Activated B cell treated with CpG ODN at 0.5 μM for 24 hours (primary cell): ENCODE measurements at regions not wholly inside any gene's neighbourhood (a gene's known extent, or its start where the extent isn't known, plus 50 kb on each side); places are given as distances from the start of the nearest gene placed in this dataset.

Experiments used
- ATAC-seq: fragments of 200-7000 bp; cut with Tn5 transposase; one replicate; pipeline ENCODE4 v1.10.0; 2021; ENCODE audit warnings: low read depth, mild to moderate bottlenecking, moderate library complexity
- CTCF ChIA-PET: fragments of 350-600 bp; sonication (Branson Sonifier 250); formaldehyde crosslinking; loops from one replicate; lab custom pipeline; 2021; ENCODE audit warnings: antibody characterized with exemption; lab: Charles Lee
- POLR2A ChIA-PET: fragments of 350-600 bp; sonication (Branson Sonifier 250); formaldehyde crosslinking; loops from one replicate; lab custom pipeline; 2021; ENCODE audit warnings: antibody characterized with exemption; lab: Charles Lee
- DNase-seq: peaks from one replicate; pipeline ENCODE4 v3.0.0; 2022
- H3K27ac Mint-ChIP-seq: one replicate; pipeline ENCODE4 v1.8.0; 2020; ENCODE audit warnings: mixed read lengths
- H3K27me3 Mint-ChIP-seq: one replicate; pipeline ENCODE4 v1.8.0; 2021; ENCODE audit warnings: mixed read lengths
- H3K36me3 Mint-ChIP-seq: one replicate; pipeline ENCODE4 v1.8.0; 2021; ENCODE audit warnings: low read depth, mixed read lengths
- H3K4me1 Mint-ChIP-seq: one replicate; pipeline ENCODE4 v1.8.0; 2021; ENCODE audit warnings: mixed read lengths
- H3K4me3 Mint-ChIP-seq: one replicate; pipeline ENCODE4 v1.8.0; 2020; ENCODE audit warnings: mild to moderate bottlenecking, mixed read lengths
- H3K9me3 Mint-ChIP-seq: one replicate; pipeline ENCODE4 v1.8.0; 2020; ENCODE audit warnings: mixed read lengths
- CTCF ChIP-seq: fragments of 200-600 bp; IDR thresholded peaks from one replicate; pipeline ENCODE4 v1.8.0; 2022; ENCODE audit warnings: antibody characterized with exemption, mild to moderate bottlenecking
- intact Hi-C: fragments of 100-400 bp; cut with micrococcal nuclease; formaldehyde crosslinking; loops from one replicate; pipeline ENCODE4 v1.15.1; 2024

DNA sequence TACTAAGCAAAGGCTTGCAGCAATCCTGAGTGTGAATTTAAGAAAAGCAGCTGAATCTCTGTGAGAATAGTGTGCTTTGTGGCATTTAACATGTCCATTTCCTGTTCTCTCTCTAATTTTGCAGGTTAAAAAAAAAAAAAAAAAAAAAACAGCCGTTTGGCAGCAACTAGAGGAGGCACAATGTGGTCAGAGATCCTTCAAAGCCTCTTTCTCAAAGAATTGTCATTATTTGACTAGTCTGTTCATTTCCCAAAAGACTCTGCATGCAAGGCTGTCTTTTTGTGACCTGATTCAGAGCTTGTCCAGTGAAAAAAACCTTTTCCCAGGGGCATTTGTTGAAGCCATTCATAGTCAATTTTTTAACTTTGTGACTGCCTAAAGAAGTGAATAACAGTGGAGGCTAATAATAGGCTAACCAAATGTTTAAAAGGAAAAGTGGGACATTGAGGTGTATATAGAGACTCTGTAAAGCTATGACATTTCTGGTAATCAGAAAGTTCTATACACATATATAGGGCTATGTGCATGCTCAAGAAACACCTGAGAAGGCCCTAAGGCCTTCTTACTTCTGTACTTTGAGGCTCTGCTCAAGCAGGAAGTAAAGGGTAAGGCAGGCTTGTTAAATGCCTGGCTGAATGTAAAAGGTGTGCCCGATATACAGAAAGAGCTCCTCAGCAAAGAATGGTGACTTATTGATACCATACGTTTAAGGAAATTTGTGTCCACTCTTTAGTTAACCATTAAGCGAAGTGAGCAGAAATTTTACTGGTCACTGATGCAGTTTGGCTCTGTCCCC is 289.6 kb upstream of the RAB6C start:
- Mint-ChIP-seq H3K27me3 (peaks cover 16% of the 10 kb centered on the region), H3K36me3 (no peaks in the 10 kb centered on the region), H3K9me3 (peaks cover 15% of the 10 kb centered on the region), H3K4me1 (no peaks in the 10 kb centered on the region), H3K27ac (no peak overlapping the region), H3K4me3 (no peak overlapping the region)
- ATAC-seq (no peak), DNase-seq (no peak)
- intact Hi-C loops: no loop called here
- TF ChIP-seq CTCF: no peak
- ChIA-PET POLR2A (no interaction called here), CTCF (interaction anchor here (0.7 kb wide), 1 partner anchor 305 kb away, joined by 4 read pairs; no protein-coding TSS in a partner anchor)

DNA sequence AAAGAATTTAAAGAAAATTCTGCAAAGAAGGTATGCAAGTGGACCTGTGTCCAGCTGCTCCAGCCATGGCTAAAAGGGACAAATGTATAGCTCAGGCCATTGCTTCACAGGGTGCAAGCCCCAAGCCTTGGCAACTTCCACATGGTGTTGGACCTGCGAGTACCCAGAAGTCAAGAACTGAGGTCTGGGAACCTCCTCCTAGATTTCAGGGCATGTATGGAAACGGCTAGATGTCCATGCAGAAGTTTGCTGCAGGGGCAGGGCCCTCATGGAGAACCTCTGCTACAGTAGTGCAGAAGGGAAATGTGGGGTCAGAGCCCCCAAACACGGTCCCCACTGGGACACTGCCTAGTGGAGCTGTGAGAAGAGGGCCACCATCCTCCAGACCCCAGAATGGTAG is 284.0 kb upstream of the RAB6C start:
- no peak overlapping the region for H3K27ac Mint-ChIP-seq
- ATAC-seq: no peak
- H3K4me1 Mint-ChIP-seq: no peaks in the 10 kb centered on the region
- CTCF ChIA-PET: no interaction called here
- intact Hi-C loops: no loop called here
- no peak for DNase-seq
- POLR2A ChIA-PET: no interaction called here
- no peaks in the 10 kb centered on the region for H3K36me3 Mint-ChIP-seq
- no peak for TF ChIP-seq CTCF
- peaks cover 4% of the 10 kb centered on the region for H3K27me3 Mint-ChIP-seq
- H3K4me3 Mint-ChIP-seq: no peak overlapping the region
- H3K9me3 Mint-ChIP-seq: peaks cover 11% of the 10 kb centered on the region

GRCh38 chr2:129698593-129698992 is 280.9 kb upstream of the RAB6C start:
- Mint-ChIP-seq H3K4me1 (no peaks in the 10 kb centered on the region), H3K4me3 (no peak overlapping the region), H3K27me3 (peaks cover 2% of the 10 kb centered on the region), H3K27ac (no peak overlapping the region), H3K9me3 (peaks cover 2% of the 10 kb centered on the region), H3K36me3 (no peaks in the 10 kb centered on the region)
- DNase-seq (no peak), ATAC-seq (no peak)
- TF ChIP-seq CTCF: no peak
- ChIA-PET POLR2A (no interaction called here), CTCF (no interaction called here)
- intact Hi-C loops: no loop called here

DNA sequence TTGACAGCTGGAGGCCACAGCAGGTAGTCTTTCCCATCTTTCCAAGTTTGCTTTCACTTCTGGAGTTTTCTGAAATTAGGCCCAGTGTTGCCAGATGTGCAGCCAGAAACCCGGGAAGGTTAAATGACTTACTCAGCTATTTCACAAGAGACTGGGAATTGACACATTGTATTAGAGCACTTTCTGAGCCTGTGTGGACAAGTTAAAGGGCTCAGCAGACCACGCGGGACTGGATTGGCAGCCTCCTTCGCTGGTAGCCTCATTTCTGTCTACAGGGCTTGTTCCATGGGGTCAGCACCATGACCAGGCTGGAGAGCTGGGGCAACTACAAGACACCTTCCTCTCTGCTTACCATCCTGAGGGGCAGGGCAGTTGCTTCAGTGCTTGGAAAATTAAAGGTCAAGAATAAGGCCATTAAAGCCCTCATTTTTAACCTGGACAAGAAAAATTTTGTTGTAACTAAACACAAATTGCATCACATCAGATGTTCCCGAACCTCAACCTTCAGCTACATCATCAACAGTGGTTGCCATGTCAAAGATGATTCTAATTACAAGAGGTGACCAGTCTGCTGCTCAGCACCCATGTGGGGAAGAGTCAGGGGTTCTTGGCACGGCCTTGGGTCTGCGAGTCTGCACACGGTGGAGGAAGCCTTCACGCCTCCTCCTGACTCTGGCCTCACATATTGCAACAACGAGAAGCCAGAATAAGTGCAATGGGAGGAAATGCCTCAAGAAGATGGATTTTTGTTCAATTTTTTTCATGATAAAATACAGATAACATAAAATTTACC is 279.5 kb upstream of the RAB6C start:
- no peaks in the 10 kb centered on the region for H3K4me1 Mint-ChIP-seq
- DNase-seq (no peak), ATAC-seq (no peak)
- no peak overlapping the region for H3K4me3 Mint-ChIP-seq
- no peaks in the 10 kb centered on the region for H3K27me3 Mint-ChIP-seq
- POLR2A ChIA-PET: no interaction called here
- H3K9me3 Mint-ChIP-seq: peaks cover 2% of the 10 kb centered on the region
- intact Hi-C loops: no loop called here
- no peak overlapping the region for H3K27ac Mint-ChIP-seq
- no peak for TF ChIP-seq CTCF
- CTCF ChIA-PET: no interaction called here
- H3K36me3 Mint-ChIP-seq: no peaks in the 10 kb centered on the region

DNA sequence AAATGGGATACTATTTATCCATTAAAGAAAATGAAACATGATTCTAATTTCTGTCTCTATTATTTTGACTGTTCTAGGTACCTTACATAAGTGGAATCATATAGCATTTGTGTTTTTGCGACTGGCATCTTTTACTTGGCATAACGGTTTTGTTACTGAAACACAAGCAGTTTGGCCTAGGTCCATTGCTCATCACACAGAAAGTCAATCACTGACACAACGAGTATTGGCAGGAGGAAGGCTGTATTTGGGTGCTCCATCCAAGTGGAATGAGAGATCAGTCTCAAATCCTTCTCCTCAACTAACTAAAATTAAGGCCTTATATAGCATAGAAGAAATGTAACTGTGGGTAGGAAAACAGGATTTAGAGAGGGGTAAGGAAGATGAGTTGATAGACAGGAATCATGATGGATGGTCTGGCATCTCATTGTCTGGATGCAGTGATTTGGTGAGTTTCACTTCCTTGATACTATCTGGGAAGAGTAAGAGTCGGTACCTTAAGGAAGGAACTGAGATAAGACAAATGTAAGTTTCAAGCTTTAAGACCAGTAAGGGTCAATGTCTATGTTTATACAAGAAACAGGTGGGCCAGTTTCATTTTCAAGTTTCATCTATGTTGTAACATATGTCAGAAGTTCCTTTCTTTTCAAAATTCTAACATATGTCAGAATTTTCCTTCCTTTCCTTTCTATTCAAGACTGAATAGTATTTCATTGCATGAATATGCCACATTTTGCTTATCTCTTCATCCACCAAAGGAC is 276.9 kb upstream of the RAB6C start:
- no peak for TF ChIP-seq CTCF
- H3K4me1 Mint-ChIP-seq: no peaks in the 10 kb centered on the region
- H3K4me3 Mint-ChIP-seq: no peak overlapping the region
- H3K27ac Mint-ChIP-seq: no peak overlapping the region
- no peak for ATAC-seq
- CTCF ChIA-PET: no interaction called here
- POLR2A ChIA-PET: no interaction called here
- DNase-seq: no peak
- intact Hi-C loops: no loop called here
- no peaks in the 10 kb centered on the region for H3K36me3 Mint-ChIP-seq
- H3K27me3 Mint-ChIP-seq: peaks cover 5% of the 10 kb centered on the region
- peaks cover 2% of the 10 kb centered on the region for H3K9me3 Mint-ChIP-seq
